ENCODE measurements at regions not wholly inside any gene's neighbourhood (a gene's known extent, or its start where the extent isn't known, plus 50 kb on each side); places are given as distances from the start of the nearest gene placed in this dataset.

GRCh38 chr12:115341442-115341841, 657.5 kb upstream of the TBX3 start:
- no peak for DNase-seq

GRCh38 chr12:115338566-115339294, 654.8 kb upstream of the TBX3 start:
- no peak for DNase-seq

DNA sequence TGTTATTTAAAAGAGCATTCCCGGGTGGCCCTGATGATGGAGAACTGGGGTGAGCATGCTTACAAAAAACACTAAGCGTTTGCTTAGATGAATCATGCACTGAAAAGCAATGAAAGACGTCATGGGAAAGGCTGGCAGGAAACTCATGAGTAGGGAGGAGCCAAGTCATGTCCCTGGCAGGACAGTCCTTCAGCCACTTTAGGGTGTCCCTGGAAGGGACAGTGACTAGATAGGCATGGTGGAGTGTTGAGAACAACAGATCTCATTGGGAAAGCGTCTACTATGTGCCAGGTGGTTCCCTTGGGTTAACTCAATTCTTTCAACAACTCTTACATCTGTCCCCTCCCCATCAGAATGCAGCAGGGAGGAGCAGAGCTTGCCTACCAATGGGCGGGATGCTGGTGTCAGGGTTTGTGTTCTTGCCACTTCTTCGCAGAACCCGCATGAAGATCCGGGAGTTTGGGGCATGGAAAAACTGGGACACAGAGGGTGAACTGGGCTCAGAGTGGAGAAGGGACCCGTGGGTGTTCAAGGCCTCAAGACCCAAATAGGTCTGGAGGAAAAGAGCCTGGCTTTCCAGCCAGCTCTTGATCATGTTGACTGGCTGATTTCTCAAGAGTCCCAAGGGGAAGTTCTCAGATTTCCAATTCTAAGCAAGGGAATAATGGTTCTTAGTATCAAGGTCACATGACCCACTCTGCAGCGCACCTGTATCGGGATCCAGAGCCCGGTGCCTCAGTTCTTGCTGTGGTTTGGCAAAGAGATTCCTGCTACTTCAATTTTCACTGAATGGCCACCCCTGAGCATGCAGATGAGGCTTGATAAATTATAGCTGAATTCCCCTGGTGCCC, 653.9 kb upstream of the TBX3 start:
- no peak for DNase-seq

DNA sequence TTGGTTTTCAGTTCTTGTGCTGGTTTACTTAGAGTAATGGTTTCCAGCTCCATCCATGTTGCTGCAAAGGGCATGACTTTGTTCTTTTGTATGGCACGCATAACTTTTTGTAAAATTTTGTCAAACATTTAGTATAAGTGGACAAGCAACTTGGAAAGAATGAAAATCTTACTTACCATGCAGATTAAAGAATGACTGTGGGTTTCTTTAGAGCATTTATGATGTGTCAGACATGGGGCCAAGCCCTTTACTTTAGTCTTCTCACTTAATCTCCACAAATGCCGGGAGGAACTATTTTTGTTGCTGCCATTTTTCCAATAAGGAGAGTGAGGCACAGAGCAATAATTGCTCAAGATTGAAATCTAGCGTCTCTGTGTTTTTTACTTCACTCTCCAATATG, 652.5 kb upstream of the TBX3 start:
- DNase-seq: no peak

DNA sequence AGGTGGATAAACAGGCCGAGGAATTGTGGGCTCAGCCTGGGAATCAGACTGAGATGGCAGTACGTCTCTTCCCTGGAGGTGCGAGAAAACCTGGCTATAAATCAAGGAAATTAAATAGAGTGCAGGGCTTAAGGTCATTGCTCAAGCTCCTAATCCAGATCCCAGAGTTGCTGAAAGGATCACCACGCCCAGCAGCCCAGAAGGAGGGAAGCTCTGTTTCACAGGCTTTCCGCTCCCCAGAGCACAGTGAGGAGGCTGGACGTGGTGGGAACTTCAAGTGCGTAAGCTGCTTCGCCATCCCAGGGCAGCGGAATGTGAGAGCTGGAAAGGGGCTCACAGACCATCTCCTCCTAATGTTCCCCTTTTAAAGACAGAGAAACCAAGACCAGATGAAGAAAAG, 651.6 kb upstream of the TBX3 start:
- no peak for DNase-seq

GRCh38 chr12:115335048-115335447, 651.1 kb upstream of the TBX3 start:
- DNase-seq: no peak

GRCh38 chr12:115332945-115333344, 649.0 kb upstream of the TBX3 start:
- DNase-seq: no peak

- no peak for DNase-seq
Measured at GRCh38 chr12:115325858-115326257, 641.9 kb upstream of the TBX3 start.

DNA sequence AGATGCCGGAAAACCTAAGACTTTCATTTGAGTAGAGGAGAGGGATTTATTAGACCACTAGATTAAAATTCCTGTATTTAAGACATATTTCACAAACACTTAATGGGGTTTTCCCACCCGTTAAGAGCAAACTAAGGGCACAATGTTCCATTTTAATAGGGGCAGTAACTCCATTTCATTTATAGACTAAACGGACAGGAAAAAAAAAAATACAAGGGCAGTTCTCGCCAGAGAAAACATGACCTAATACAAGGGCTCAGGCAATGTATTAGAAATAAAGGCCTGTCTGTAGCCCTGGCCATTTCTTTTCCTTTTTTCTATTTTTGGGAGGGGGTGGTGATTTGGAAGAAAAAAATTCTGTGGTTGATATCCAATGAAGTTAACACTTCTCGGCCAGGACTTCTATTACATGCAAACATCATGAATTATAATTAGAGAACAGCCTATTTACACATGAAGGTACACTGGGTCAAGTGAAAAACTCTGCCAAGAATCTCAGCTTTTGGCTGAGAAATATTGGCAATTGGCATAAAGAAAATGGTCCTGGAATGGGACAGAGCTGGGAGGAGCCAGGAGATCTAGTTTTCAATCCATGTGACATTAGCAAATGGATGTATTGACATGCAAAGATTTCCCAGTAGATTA, 641.1 kb upstream of the TBX3 start:
- DNase-seq: no peak

DNA sequence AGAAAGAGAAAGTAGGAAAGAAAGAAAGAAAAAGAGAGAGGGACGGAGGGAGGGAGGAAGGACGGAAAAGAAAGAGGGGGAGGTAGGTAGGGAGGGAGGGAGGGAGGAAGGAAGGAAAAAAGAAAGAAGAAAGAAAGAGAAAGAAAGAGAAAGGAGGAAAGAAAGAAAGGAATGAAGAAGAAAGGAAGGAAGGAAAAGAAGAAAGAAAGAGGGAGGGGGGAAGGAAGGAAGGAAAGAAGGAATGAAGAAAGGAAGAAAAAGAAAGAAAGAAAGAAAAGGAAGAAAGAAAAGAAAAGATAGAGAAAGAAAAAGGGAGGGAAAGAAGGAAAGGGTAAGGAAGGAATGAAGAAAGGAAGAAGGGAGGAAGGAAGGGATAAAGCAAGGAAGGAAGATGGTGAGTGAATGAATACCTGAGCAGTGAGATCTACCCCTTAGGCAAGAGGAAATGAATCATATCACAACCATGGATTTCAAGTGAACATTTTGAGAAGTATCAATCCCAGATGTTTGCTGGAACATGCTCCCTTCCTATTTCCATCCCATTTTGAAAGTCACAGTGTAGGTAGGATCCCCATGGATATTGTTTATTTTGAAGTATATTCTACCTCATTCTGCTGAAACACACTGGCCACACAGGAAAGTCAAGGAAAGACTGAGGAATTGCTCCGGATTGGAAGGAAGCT, 639.4 kb upstream of the TBX3 start:
- DNase-seq: no peak

DNA sequence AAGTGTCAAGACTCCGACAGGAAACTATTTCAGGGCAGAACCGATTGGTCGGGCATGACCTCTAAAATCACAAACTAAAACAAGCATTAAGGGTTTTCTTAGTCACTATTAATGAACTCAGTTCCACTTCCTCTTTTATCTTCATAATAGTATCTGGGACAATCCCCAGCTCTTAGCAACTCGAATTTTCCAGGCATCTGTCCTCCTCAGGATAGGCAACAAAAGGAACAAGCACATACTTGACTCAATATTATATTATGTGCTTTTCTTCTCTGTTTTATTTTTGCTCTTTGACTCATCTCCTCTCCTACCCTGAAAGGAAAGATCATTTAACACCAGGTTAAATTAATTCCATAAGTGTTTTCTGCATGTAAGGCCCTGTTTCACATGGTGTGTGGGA, 638.3 kb upstream of the TBX3 start:
- no peak for DNase-seq

DNA sequence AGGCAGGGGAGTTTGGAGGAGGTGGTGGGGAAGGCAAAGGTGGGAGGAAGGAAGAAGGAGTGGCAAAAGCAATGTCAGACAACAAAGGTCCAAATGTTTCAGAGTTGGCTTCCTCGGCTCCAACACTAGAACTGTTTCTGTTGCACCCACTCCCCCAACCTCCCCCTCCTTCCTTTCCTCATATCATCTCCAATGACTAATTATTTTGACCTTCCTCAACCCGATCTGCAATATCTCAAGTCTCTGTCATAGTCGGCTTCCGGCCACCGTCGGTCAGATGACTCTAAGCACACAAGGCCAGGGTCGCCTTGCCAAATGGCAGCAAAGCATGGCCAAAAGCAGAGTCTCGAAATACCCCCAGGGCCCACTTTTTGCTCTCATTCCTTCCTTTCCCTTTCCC, 637.0 kb upstream of the TBX3 start:
- DNase-seq: no peak

DNA sequence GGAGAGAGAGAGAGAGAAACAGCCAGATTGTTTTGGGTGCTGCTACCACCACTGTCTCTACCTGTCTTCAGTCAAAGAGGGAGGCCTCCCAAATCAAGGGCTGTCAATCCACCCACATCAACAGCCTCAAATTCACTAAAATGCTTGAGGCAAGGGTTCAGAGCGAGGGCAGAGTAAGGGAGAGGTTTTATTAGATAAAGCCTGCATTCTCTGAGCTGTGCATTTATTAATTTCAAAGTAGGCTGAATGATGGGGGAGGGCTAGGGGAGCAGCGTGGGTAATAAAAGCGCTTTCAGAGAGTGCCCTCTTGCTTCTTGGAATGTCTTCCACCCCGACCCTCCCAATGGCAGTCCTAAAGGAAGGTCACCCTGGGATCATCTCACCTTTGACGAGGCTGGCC, 636.5 kb upstream of the TBX3 start:
- DNase-seq: no peak

GRCh38 chr12:115319446-115320040, 635.6 kb upstream of the TBX3 start:
- no peak for DNase-seq

DNA sequence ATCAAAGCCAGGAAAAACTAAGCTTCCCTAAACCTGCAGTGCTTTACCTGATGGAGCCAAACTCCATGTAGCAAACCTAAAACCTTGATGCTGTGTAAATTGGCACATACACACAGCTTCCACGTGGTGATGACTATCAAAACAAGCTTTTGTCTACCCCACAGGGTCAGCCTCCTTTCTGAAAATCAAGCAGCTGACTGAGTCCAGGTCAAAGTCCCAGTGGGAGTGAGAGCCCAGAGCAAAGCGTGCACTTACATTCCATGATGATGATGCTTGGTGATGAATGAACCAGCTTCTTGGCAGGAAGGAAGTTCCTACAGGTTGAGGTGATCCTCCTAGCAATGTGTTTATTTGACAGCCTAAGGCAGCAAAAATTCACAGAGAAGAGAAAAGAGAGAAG, 630.0 kb upstream of the TBX3 start:
- no peak for DNase-seq

- no peak for DNase-seq
Measured at GRCh38 chr12:115312901-115313300, 628.9 kb upstream of the TBX3 start.

GRCh38 chr12:115311875-115312274, 627.9 kb upstream of the TBX3 start:
- no peak for DNase-seq

DNA sequence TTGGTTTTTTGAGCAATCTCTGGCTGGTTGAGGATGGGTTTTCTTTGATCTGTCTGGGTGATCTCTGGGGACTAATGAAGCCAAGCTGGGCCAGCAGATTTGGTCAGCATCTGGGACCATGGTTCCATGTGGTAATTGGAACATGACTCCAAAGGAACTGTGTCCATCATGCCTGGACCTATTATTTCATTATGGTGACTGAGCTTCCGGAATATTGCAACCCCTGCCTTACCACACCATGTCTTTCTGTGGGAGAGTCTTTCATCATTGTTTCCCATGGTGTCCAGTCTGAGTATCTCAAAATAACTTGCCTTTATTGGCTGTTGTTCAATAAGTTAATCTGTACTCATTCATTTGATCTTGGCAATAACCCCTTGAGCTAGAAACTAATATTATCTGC, 624.9 kb upstream of the TBX3 start:
- no peak for DNase-seq

- DNase-seq: no peak
Measured at GRCh38 chr12:115306380-115306779, 622.4 kb upstream of the TBX3 start.

GRCh38 chr12:115305867-115306266, 621.9 kb upstream of the TBX3 start:
- no peak for DNase-seq

DNA sequence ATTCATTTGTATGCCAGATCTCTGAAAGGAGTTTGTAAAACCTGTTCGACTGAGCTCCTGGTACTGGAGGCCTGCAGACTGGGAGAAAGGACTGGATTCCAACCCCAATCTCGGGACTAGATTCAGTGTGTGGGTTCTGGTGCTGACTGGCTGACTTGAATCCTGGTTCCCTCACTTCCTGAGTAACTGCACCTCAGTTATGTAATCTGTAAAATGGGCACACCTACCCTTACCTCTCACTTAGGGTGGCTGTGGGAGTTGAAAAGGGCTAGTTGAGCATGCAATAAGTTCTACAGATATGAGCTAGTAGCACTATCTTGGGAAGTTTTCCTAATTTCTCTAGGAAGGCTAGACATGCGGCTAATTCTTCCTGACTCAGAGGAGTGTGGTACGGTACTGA, 621.3 kb upstream of the TBX3 start:
- no peak for DNase-seq

- no peak for DNase-seq
Measured at GRCh38 chr12:115303723-115304309, 619.8 kb upstream of the TBX3 start.

- DNase-seq: no peak
Measured at GRCh38 chr12:115297445-115297844, 613.5 kb upstream of the TBX3 start.
